Body of pancreas (tissue), 4 donors: ENCODE measurements at regions not wholly inside any gene's neighbourhood (a gene's known extent, or its start where the extent isn't known, plus 50 kb on each side); places are given as distances from the start of the nearest gene placed in this dataset.
A peak's percentile ranks its signal among the peaks of the same experiment; 100 is the strongest.

Experiments used
- ATAC-seq: fragments of 150-250 bp; one replicate; pipeline ENCODE4 v1.9.1; 2016
- DNase-seq, 4 donors: peaks; one replicate each; pipeline ENCODE4 v3.0.0-alpha.2; 2019
- H3K27ac ChIP-seq, 4 donors: fragments of 200-600 bp; sonication (generic); 1 replicate in 3 of 4; 2 replicates in 1 of 4; pipeline versions ENCODE4 v1.5.1 to v1.6.1; 2016 to 2019; ENCODE audit warnings: mild to moderate bottlenecking in 1 of 4, mixed read lengths in 1 of 4, moderate library complexity in 1 of 4
- H3K27me3 ChIP-seq, 2 donors: fragments of 200-600 bp; sonication (generic); one replicate each; pipeline ENCODE4 v1.6.0; 2016; ENCODE audit warnings: mild to moderate bottlenecking in 1 of 2
- H3K36me3 ChIP-seq, 2 donors: fragments of 200-600 bp; sonication (generic); replicated peaks in 1 of 2; 2 replicates each; pipeline ENCODE4 v1.5.1; 2016; ENCODE audit warnings: low read depth in 2 of 2; ENCODE audit not compliant: insufficient read depth in 1 of 2
- H3K4me1 ChIP-seq: fragments of 200-600 bp; sonication (generic); one replicate; pipeline ENCODE4 v1.6.0; 2016
- H3K4me3 ChIP-seq, 2 donors: fragments of 200-600 bp; sonication (generic); 1 replicate in 1 of 2; 2 replicates in 1 of 2; pipeline ENCODE4 v1.5.1; 2016 to 2019
- H3K9me3 ChIP-seq, 3 donors: fragments of 200-600 bp; sonication (generic); 1 replicate in 2 of 3; 2 replicates in 1 of 3; pipeline ENCODE4 v1.5.1; 2016
- CTCF ChIP-seq, 7 experiments: fragments of 450-650 bp in 4 of 7; fragments of 200-600 bp in 3 of 7; sonication (generic) in 3 of 7; IDR thresholded peaks; one replicate each; pipeline ENCODE4 v1.5.1; 2016 to 2019; ENCODE audit warnings: antibody characterized with exemption in 7 of 7
- POLR2A ChIP-seq, 3 donors: fragments of 450-650 bp; IDR thresholded peaks; one replicate each; pipeline ENCODE4 v1.6.1; 2016; ENCODE audit warnings: antibody characterized with exemption in 3 of 3, mild to moderate bottlenecking in 2 of 3
- WGBS, 2 donors: methylation state at CpG; one replicate each; pipeline ENCODE4 v1.1.5; 2017; 5-methylcytosine and 5-hydroxymethylcytosine counted together
- intact Hi-C: fragments of 100-400 bp; cut with DNase I; formaldehyde crosslinking; loops from one replicate; pipeline ENCODE4 v1.15.1; 2023

GRCh38 chr17:77476006-77476405 is 335.2 kb downstream of the SEC14L1 start:
- intact Hi-C loops: no loop called here
- H3K9me3 ChIP-seq: no peaks in the 10 kb centered on the region
- no peaks in the 10 kb centered on the region for H3K36me3 ChIP-seq
- TF ChIP-seq POLR2A (IDR thresholded peaks at IDR 0.05): no peak
- no peak for TF ChIP-seq CTCF (IDR thresholded peaks at IDR 0.05)
- H3K27ac ChIP-seq: peak overlapping the region in 2 of 4 donors; percentile 20 to 68
- no peak overlapping the region for H3K4me3 ChIP-seq
- no peak for ATAC-seq
- no peaks in the 10 kb centered on the region for H3K27me3 ChIP-seq
- peaks cover 53% of the 10 kb centered on the region for H3K4me1 ChIP-seq
- no peak for DNase-seq
- 88 to 94% methylated on average over 4 to 5 of the region's 7 CpGs for WGBS, 2 donors

GRCh38 chr17:77476498-77476897 is 335.7 kb downstream of the SEC14L1 start:
- no peaks in the 10 kb centered on the region for H3K27me3 ChIP-seq
- TF ChIP-seq CTCF (IDR thresholded peaks at IDR 0.05) (no peak), POLR2A (IDR thresholded peaks at IDR 0.05) (no peak)
- H3K9me3 ChIP-seq: no peaks in the 10 kb centered on the region
- H3K4me1 ChIP-seq: peaks cover 48% of the 10 kb centered on the region
- intact Hi-C loops: no loop called here
- no peak overlapping the region for H3K4me3 ChIP-seq
- no peak for DNase-seq
- peak overlapping the region in 2 of 4 donors; percentile 2 to 20 for H3K27ac ChIP-seq
- no peaks in the 10 kb centered on the region for H3K36me3 ChIP-seq
- no peak for ATAC-seq
- 88 to 92% methylated on average over 8 of the region's 8 CpGs for WGBS, 2 donors

- 69 to 81% methylated on average over 22 of the region's 22 CpGs for WGBS, 2 donors
- no peak overlapping the region for H3K4me3 ChIP-seq
- H3K27ac ChIP-seq: peak overlapping the region in 1 of 4 donors; percentile 2
- intact Hi-C loops: no loop called here
- no peak for ATAC-seq
- H3K9me3 ChIP-seq: no peaks in the 10 kb centered on the region
- H3K4me1 ChIP-seq: peaks cover 41% of the 10 kb centered on the region
- H3K27me3 ChIP-seq: no peaks in the 10 kb centered on the region
- peak in 3 of 4 donors; percentile 30 to 63 (median 46) for DNase-seq
- TF ChIP-seq CTCF (IDR thresholded peaks at IDR 0.05): no peak
- no peak for TF ChIP-seq POLR2A (IDR thresholded peaks at IDR 0.05)
- no peaks in the 10 kb centered on the region for H3K36me3 ChIP-seq
These were observed 336.4 kb downstream of the SEC14L1 start for GRCh38 chr17:77476931-77477805.

GRCh38 chr17:77478281-77478680 is 337.5 kb downstream of the SEC14L1 start:
- H3K36me3 ChIP-seq: no peaks in the 10 kb centered on the region
- no peak for DNase-seq
- no peak for ATAC-seq
- no peak overlapping the region for H3K27ac ChIP-seq
- 93 to 94% methylated on average over 16 of the region's 16 CpGs for WGBS, 2 donors
- intact Hi-C loops: no loop called here
- no peak overlapping the region for H3K4me3 ChIP-seq
- peaks cover 30% of the 10 kb centered on the region for H3K4me1 ChIP-seq
- H3K9me3 ChIP-seq: no peaks in the 10 kb centered on the region
- no peak for TF ChIP-seq CTCF (IDR thresholded peaks at IDR 0.05)
- TF ChIP-seq POLR2A (IDR thresholded peaks at IDR 0.05): no peak
- H3K27me3 ChIP-seq: no peaks in the 10 kb centered on the region

- Histone ChIP-seq H3K27ac (no peak overlapping the region), H3K27me3 (no peaks in the 10 kb centered on the region), H3K4me3 (no peak overlapping the region), H3K9me3 (no peaks in the 10 kb centered on the region), H3K36me3 (no peaks in the 10 kb centered on the region), H3K4me1 (peaks cover 24% of the 10 kb centered on the region)
- 86 to 90% methylated on average over 11 of the region's 11 CpGs for WGBS, 2 donors
- TF ChIP-seq CTCF (IDR thresholded peaks at IDR 0.05) (no peak), POLR2A (IDR thresholded peaks at IDR 0.05) (no peak)
- intact Hi-C loops: no loop called here
- ATAC-seq: no peak
- DNase-seq: no peak
These were observed 338.1 kb downstream of the SEC14L1 start for GRCh38 chr17:77478899-77479298.
